Vagina (tissue), 2 donors: ENCODE measurements at regions not wholly inside any gene's neighbourhood (a gene's known extent, or its start where the extent isn't known, plus 50 kb on each side); places are given as distances from the start of the nearest gene placed in this dataset.

ENCODE experiments used
- POLR2A ChIP-seq, 2 donors: fragments of 450-650 bp; IDR thresholded peaks; one replicate each; pipeline ENCODE4 v1.6.1; 2017; ENCODE audit warnings: antibody characterized with exemption in 2 of 2, mild to moderate bottlenecking in 2 of 2, moderate library complexity in 2 of 2
- POLR2AphosphoS5 ChIP-seq, 2 donors: sonication (generic); formaldehyde crosslinking; IDR thresholded peaks; one replicate each; pipeline ENCODE4 v1.9.0; 2017; ENCODE audit warnings: antibody characterized with exemption in 2 of 2, mild to moderate bottlenecking in 2 of 2, low read depth in 1 of 2; ENCODE audit not compliant: insufficient read depth in 1 of 2
- TF ChIP-seq, protein P1 (sequence below), 3 experiments: fragments of 450-650 bp in 2 of 3; fragments of 200-600 bp in 1 of 3; sonication (generic) in 1 of 3; IDR thresholded peaks; one replicate each; pipeline ENCODE4 v1.5.1; 2017 to 2019; ENCODE audit warnings: antibody characterized with exemption in 3 of 3, mild to moderate bottlenecking in 2 of 3, moderate library complexity in 2 of 3

DNA sequence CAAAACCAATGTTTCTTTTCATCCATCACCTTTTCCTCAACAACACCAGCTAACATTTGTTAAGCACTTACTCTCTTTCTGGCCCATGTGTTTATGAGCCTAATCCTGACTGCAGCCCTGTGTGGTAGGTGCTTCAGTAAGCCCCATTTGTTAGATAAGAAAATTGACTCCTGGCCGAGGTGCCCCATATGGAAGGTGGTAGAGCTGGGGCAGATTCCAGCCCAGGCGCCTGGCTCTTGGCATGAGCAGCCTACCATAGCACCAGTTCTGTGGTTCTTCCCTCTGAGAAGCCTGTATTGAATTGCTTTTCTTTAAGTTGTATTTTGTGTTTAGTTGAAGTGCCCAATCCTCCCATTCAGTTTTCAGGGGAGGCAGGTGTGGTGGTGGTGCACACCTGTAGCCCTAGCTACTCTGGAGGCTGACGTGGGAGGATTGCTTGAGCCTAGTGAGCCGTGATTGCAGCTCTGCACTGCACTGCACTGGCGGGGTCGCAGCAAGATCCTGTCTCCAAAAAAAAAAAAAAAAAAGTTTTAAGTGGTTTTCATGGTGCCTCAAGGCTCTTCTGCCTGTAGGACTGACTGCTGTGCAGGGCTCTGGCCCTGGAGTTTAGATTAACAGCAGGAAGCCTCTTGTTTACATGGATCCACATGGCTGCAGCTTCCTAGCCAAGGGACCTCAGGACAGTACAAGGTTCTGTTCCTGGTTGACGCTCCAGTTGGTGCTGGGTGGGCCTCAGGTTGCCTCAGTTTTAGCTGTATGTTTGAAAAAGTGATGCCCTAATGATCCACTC, 125.9 kb downstream of the MRPS6 start:
- TF ChIP-seq, protein P1, sequence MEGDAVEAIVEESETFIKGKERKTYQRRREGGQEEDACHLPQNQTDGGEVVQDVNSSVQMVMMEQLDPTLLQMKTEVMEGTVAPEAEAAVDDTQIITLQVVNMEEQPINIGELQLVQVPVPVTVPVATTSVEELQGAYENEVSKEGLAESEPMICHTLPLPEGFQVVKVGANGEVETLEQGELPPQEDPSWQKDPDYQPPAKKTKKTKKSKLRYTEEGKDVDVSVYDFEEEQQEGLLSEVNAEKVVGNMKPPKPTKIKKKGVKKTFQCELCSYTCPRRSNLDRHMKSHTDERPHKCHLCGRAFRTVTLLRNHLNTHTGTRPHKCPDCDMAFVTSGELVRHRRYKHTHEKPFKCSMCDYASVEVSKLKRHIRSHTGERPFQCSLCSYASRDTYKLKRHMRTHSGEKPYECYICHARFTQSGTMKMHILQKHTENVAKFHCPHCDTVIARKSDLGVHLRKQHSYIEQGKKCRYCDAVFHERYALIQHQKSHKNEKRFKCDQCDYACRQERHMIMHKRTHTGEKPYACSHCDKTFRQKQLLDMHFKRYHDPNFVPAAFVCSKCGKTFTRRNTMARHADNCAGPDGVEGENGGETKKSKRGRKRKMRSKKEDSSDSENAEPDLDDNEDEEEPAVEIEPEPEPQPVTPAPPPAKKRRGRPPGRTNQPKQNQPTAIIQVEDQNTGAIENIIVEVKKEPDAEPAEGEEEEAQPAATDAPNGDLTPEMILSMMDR (IDR thresholded peaks at IDR 0.05) = no peak
- TF ChIP-seq POLR2A (IDR thresholded peaks at IDR 0.05) (no peak), POLR2AphosphoS5 (IDR thresholded peaks at IDR 0.05; ENCODE audit: insufficient read depth in 1 of 2, low read depth in 1 of 2) (no peak)
